Frontal cortex (tissue), 3 donors: ENCODE measurements at regions not wholly inside any gene's neighbourhood (a gene's known extent, or its start where the extent isn't known, plus 50 kb on each side); places are given as distances from the start of the nearest gene placed in this dataset.

Experiments used
- DNase-seq, 2 donors: peaks; one replicate each; pipeline ENCODE4 v3.0.0; 2012; ENCODE audit warnings: low spot score in 2 of 2
- FAIRE-seq: peaks from 2 replicates; lab custom pipeline; 2012; peaks lifted over from hg19 to GRCh38; lab: Jason Lieb, UNC
- donor health status: control.
- donor health status: control.
- donor health status: control.

GRCh38 chr5:110329955-110330525 is 396.4 kb downstream of the TMEM232 start:
- FAIRE-seq (no peak), DNase-seq (no peak)

- no peak for DNase-seq
- no peak for FAIRE-seq
These were observed 393.1 kb downstream of the TMEM232 start for GRCh38 chr5:110333384-110333783.

GRCh38 chr5:110335361-110336066 is 391.0 kb downstream of the TMEM232 start:
- no peak for DNase-seq
- FAIRE-seq: no peak

- DNase-seq (no peak), FAIRE-seq (no peak)
These were observed 388.0 kb downstream of the TMEM232 start for GRCh38 chr5:110338341-110339083.

GRCh38 chr5:110339399-110339798 is 387.1 kb downstream of the TMEM232 start:
- DNase-seq (no peak), FAIRE-seq (no peak)

- DNase-seq (no peak), FAIRE-seq (no peak)
These were observed 384.6 kb downstream of the TMEM232 start for GRCh38 chr5:110341836-110342235.

GRCh38 chr5:110342683-110343082 is 383.8 kb downstream of the TMEM232 start:
- DNase-seq: no peak
- FAIRE-seq: no peak

GRCh38 chr5:110343616-110344015 is 382.9 kb downstream of the TMEM232 start:
- DNase-seq (no peak), FAIRE-seq (no peak)

- FAIRE-seq (no peak), DNase-seq (no peak)
These were observed 380.8 kb downstream of the TMEM232 start for GRCh38 chr5:110345623-110346022.

GRCh38 chr5:110346893-110347358 is 379.5 kb downstream of the TMEM232 start:
- FAIRE-seq: no peak

GRCh38 chr5:110347781-110348180 is 378.7 kb downstream of the TMEM232 start:
- no peak for DNase-seq
- FAIRE-seq: no peak

More at GRCh38 chr5:110346893-110347358, 379.5 kb downstream of the TMEM232 start:
- DNase-seq: no peak

- FAIRE-seq: no peak
- no peak for DNase-seq
These were observed 375.0 kb downstream of the TMEM232 start for GRCh38 chr5:110351430-110351829.

- DNase-seq (peak in 1 of 2 donors; percentile 16), FAIRE-seq (no peak)
These were observed 372.2 kb downstream of the TMEM232 start for GRCh38 chr5:110354311-110354710.

GRCh38 chr5:110354915-110355644 is 371.4 kb downstream of the TMEM232 start:
- DNase-seq (no peak), FAIRE-seq (no peak)

GRCh38 chr5:110356677-110357076 is 369.8 kb downstream of the TMEM232 start:
- FAIRE-seq (no peak), DNase-seq (no peak)

- DNase-seq (no peak), FAIRE-seq (no peak)
These were observed 367.2 kb downstream of the TMEM232 start for GRCh38 chr5:110359221-110359620.

- FAIRE-seq (no peak), DNase-seq (no peak)
These were observed 365.0 kb downstream of the TMEM232 start for GRCh38 chr5:110361471-110361870.

- DNase-seq: no peak
- no peak for FAIRE-seq
These were observed 364.2 kb downstream of the TMEM232 start for GRCh38 chr5:110362261-110362660.

- FAIRE-seq: no peak
- no peak for DNase-seq
These were observed 359.8 kb downstream of the TMEM232 start for GRCh38 chr5:110366716-110367115.
